IMR-90 (cell line): ENCODE measurements at regions not wholly inside any gene's neighbourhood (a gene's known extent, or its start where the extent isn't known, plus 50 kb on each side); places are given as distances from the start of the nearest gene placed in this dataset.
"Not testable (repeated sequence)": the region's sequence is repeated elsewhere in the genome, so short reads cannot be mapped to it uniquely, and the experiment has no call there.

ENCODE experiments used
- ATAC-seq: fragments of 200-7000 bp; cut with Tn5 transposase; 2 replicates; pipeline ENCODE4 v1.9.1; 2020; ENCODE audit warnings: low read depth, mild to moderate bottlenecking, moderate library complexity
- BruUV-seq: library from RNA; stranded (reverse); fragments of 400-500 nt; replicated peaks from 2 replicates; lab custom pipeline; 2021; lab: Mats Ljungman, UMichigan
- CTCF ChIA-PET: fragments of 300-600 bp; formaldehyde crosslinking; extraction: SDS; loops from one replicate; lab custom pipeline; 2021; ENCODE audit warnings: antibody characterized with exemption; lab: Yijun Ruan, JAX
- POLR2A ChIA-PET: fragments of 300-600 bp; sonication (Branson Sonifier 250); formaldehyde crosslinking; loops from one replicate; lab custom pipeline; 2022; ENCODE audit warnings: antibody characterized with exemption; ENCODE audit not compliant: unreplicated experiment; lab: Charles Lee
- DNase-seq: peaks from one replicate; pipeline ENCODE4 v3.0.0; 2013
- H2AFZ ChIP-seq: replicated peaks from 2 replicates; pipeline ENCODE3; 2013; ENCODE audit warnings: low read length, mild to moderate bottlenecking; ENCODE audit not compliant: poor library complexity
- H2AK5ac ChIP-seq: 2 replicates; pipeline ENCODE4 v1.6.1; 2013; ENCODE audit warnings: low read depth, low read length, inconsistent platforms
- H2AK9ac ChIP-seq: replicated peaks from 2 replicates; pipeline ENCODE3; 2013; ENCODE audit warnings: mild to moderate bottlenecking, low read depth, low read length, moderate library complexity; ENCODE audit not compliant: poor library complexity
- H2BK120ac ChIP-seq: 2 replicates; pipeline ENCODE4 v1.6.1; 2013; ENCODE audit warnings: low read depth, low read length, inconsistent platforms
- H2BK15ac ChIP-seq: 3 replicates; pipeline ENCODE4 v1.6.1; 2013; ENCODE audit warnings: low read depth, low read length, inconsistent platforms
- H2BK20ac ChIP-seq: 2 replicates; pipeline ENCODE4 v1.6.1; 2013; ENCODE audit warnings: low read depth, mild to moderate bottlenecking, inconsistent platforms, low read length, moderate library complexity
- H2BK5ac ChIP-seq: 2 replicates; pipeline ENCODE4 v1.6.1; 2013; ENCODE audit warnings: mild to moderate bottlenecking, low read depth, low read length, inconsistent platforms; ENCODE audit not compliant: poor library complexity, severe bottlenecking
- H3K14ac ChIP-seq: replicated peaks from 2 replicates; pipeline ENCODE4 v1.6.1; 2013; ENCODE audit warnings: low read depth, low read length, inconsistent platforms
- H3K18ac ChIP-seq: 2 replicates; pipeline ENCODE4 v1.6.1; 2013; ENCODE audit warnings: low read depth, low read length, control low read depth
- H3K23ac ChIP-seq: 2 replicates; pipeline ENCODE4 v1.6.1; 2013; ENCODE audit warnings: low read depth, low read length, inconsistent platforms
- H3K27ac ChIP-seq: 2 replicates; pipeline ENCODE4 v1.5.1; 2013; ENCODE audit warnings: mild to moderate bottlenecking, control low read depth, low read length; ENCODE audit not compliant: insufficient read depth
- H3K27me3 ChIP-seq: 2 replicates; pipeline ENCODE4 v1.6.1; 2013; ENCODE audit warnings: low read length; ENCODE audit not compliant: control insufficient read depth, insufficient read depth
- H3K36me3 ChIP-seq: 2 replicates; pipeline ENCODE4 v1.6.1; 2013; ENCODE audit warnings: low read length, mixed read lengths; ENCODE audit not compliant: control insufficient read depth, insufficient read depth
- H3K4ac ChIP-seq: 2 replicates; pipeline ENCODE4 v1.6.1; 2013; ENCODE audit warnings: low read depth, low read length, inconsistent platforms
- H3K4me1 ChIP-seq: 2 replicates; pipeline ENCODE4 v1.6.1; 2013; ENCODE audit warnings: low read length, mixed read lengths; ENCODE audit not compliant: control insufficient read depth, insufficient read depth
- H3K4me2 ChIP-seq: 2 replicates; pipeline ENCODE4 v1.6.1; 2013; ENCODE audit warnings: low read depth, mild to moderate bottlenecking, control low read depth, low read length, moderate library complexity
- H3K4me3 ChIP-seq: 2 replicates; pipeline ENCODE4 v1.5.1; 2013; ENCODE audit warnings: low read depth, mild to moderate bottlenecking, control low read depth, low read length, moderate library complexity; ENCODE audit not compliant: insufficient read depth
- H3K56ac ChIP-seq: 2 replicates; pipeline ENCODE4 v1.6.1; 2013; ENCODE audit warnings: low read length, inconsistent platforms; ENCODE audit not compliant: insufficient read depth; ENCODE audit errors: extremely low read depth
- H3K79me1 ChIP-seq, 2 experiments: 2 replicates each; pipeline ENCODE4 v1.6.1; 2013; ENCODE audit warnings: low read length in 2 of 2, inconsistent platforms in 1 of 2, low read depth in 1 of 2
- H3K9ac ChIP-seq: 2 replicates; pipeline ENCODE4 v1.6.1; 2013; ENCODE audit warnings: low read depth, low read length, control low read depth
- H3K9me1 ChIP-seq: 2 replicates; pipeline ENCODE4 v1.6.1; 2013; ENCODE audit warnings: low read length, inconsistent platforms; ENCODE audit not compliant: insufficient read depth
- H3K9me3 ChIP-seq: 2 replicates; pipeline ENCODE4 v1.6.1; 2013; ENCODE audit warnings: low read length; ENCODE audit not compliant: control insufficient read depth, insufficient read depth
- H4K20me1 ChIP-seq: 2 replicates; pipeline ENCODE4 v1.6.1; 2013; ENCODE audit warnings: low read length, inconsistent platforms; ENCODE audit not compliant: insufficient read depth
- H4K5ac ChIP-seq: 2 replicates; pipeline ENCODE4 v1.6.1; 2013; ENCODE audit warnings: mild to moderate bottlenecking, low read depth, low read length, control low read depth
- H4K8ac ChIP-seq, 2 experiments: 2 replicates each; pipeline ENCODE4 v1.6.1; 2013; ENCODE audit warnings: low read depth in 2 of 2, low read length in 2 of 2, control low read depth in 1 of 2, inconsistent platforms in 1 of 2
- H4K91ac ChIP-seq: 2 replicates; pipeline ENCODE4 v1.6.1; 2013; ENCODE audit warnings: low read depth, low read length, inconsistent platforms; ENCODE audit not compliant: insufficient read depth
- WGBS, 2 experiments: methylation state at CpG; one replicate each; pipeline versions ENCODE4 v1.1.5 to v1.1.7; 2013; ENCODE audit warnings: missing lambda C conversion rate in 2 of 2; ENCODE audit not compliant: insufficient read length in 1 of 2; ENCODE audit errors: extremely low coverage in 2 of 2; 5-methylcytosine and 5-hydroxymethylcytosine counted together
- dilution Hi-C: fragments of 300-500 bp; cut with HindIII; formaldehyde crosslinking; loops from one replicate; pipeline ENCODE4 v1.14.3; 2018; ENCODE audit warnings: low sequenced_read_pairs; ENCODE audit not compliant: unreplicated experiment
- in situ Hi-C: fragments of 300-500 bp; cut with MboI; formaldehyde crosslinking; loops from 3 replicates; pipeline ENCODE4 v1.14.3; 2019; ENCODE audit warnings: low sequenced_read_pairs, inconsistent platforms, mixed read lengths
- intact Hi-C: fragments of 100-400 bp; cut with micrococcal nuclease; formaldehyde crosslinking; loops from 2 replicates; pipeline ENCODE4 v1.10.0; 2022

DNA sequence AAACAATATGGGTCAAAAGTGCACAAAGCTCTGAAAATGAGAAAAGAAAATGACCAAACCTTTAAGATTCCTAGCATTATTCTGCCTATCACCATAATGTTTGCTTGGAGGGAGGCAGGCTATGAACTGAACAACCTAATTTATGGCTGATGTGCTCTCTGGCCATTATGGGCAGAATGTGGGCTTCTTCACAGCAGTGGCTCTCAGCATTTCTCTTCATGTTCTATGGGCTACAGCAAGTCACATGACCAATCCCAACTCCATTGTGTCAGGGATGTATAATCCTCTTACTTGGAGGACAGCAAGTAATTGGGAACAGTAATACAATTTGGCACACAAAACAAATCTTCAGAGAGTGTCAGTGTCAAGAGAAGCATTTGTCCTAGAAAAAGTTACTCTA, 90.3 kb upstream of the ZNF658 start:
- ATAC-seq, in situ Hi-C loops, POLR2A ChIA-PET, H3K23ac ChIP-seq, H2AK9ac ChIP-seq, BruUV-seq, dilution Hi-C loops, H3K27me3 ChIP-seq, DNase-seq, H3K14ac ChIP-seq, H3K9me3 ChIP-seq, H2BK120ac ChIP-seq, H2BK20ac ChIP-seq, H3K56ac ChIP-seq, H2AFZ ChIP-seq, H3K9ac ChIP-seq, H4K91ac ChIP-seq, H3K4ac ChIP-seq, CTCF ChIA-PET, H3K4me2 ChIP-seq, H2BK15ac ChIP-seq, H3K9me1 ChIP-seq, H3K4me3 ChIP-seq, intact Hi-C loops, H3K4me1 ChIP-seq, H4K20me1 ChIP-seq, H3K27ac ChIP-seq, H2AK5ac ChIP-seq, H2BK5ac ChIP-seq, H3K18ac ChIP-seq, H4K5ac ChIP-seq, H4K8ac ChIP-seq, H3K79me1 ChIP-seq, H3K36me3 ChIP-seq: not testable (repeated sequence)

- ATAC-seq, H2AK5ac ChIP-seq, H4K5ac ChIP-seq, H3K9ac ChIP-seq, CTCF ChIA-PET, H4K91ac ChIP-seq, H2BK20ac ChIP-seq, H3K56ac ChIP-seq, H3K9me1 ChIP-seq, H4K8ac ChIP-seq, DNase-seq, H3K9me3 ChIP-seq, dilution Hi-C loops, H3K4me2 ChIP-seq, H2BK5ac ChIP-seq, in situ Hi-C loops, H3K79me1 ChIP-seq, H3K27me3 ChIP-seq, H3K18ac ChIP-seq, H4K20me1 ChIP-seq, POLR2A ChIA-PET, H3K4me3 ChIP-seq, H2BK120ac ChIP-seq, H3K14ac ChIP-seq, H2AFZ ChIP-seq, H2BK15ac ChIP-seq, intact Hi-C loops, H3K4ac ChIP-seq, H3K23ac ChIP-seq, H2AK9ac ChIP-seq, H3K36me3 ChIP-seq, H3K27ac ChIP-seq, H3K4me1 ChIP-seq, BruUV-seq: not testable (repeated sequence)
- no CpG with 5 or more reads among the region's 1 CpG for WGBS, 2 experiments
Measured at GRCh38 chr9:66812367-66812766, 88.2 kb upstream of the ZNF658 start.
